ENCODE measurements at regions not wholly inside any gene's neighbourhood (a gene's known extent, or its start where the extent isn't known, plus 50 kb on each side); places are given as distances from the start of the nearest gene placed in this dataset.

DNA sequence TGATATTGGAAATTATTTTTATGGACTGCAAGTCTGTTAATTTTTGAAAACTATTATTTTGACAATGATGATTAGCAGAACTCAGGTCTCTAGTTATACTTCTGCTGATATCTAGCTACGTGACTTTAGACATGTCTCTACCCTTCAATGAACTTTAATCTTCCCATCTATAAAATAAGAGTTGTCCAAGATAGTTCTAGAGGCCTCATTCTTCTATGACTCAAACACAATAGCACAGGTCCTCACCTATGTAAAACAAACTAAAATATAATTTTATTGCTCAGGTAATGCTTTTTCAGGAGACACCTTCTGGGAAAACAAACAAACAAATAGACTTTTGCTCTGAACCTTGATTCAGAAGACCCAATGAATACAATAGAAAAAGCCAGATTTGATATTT is 544.4 kb upstream of the SETBP1 start:
- H3K36me3 ChIP-seq = no peaks in the 10 kb centered on the region
- in situ Hi-C loops (cut with MboI; ENCODE audit: low pct_ligation_motif_present in 1 of 4, low pct_unique_long_range_greater_than_20kb in 1 of 4, low sequenced_read_pairs in 3 of 4) = loop anchor here in 1 of 4 donors (25.0 kb wide), 1 partner anchor 1076 kb away; no protein-coding TSS in a partner anchor
- no peak overlapping the region for H3K4me3 ChIP-seq
- peaks cover 0 to 20% (median 2%) of the 10 kb centered on the region in 4 donors for H3K4me1 ChIP-seq
- DNase-seq = no peak
- H3K9me3 ChIP-seq = no peaks in the 10 kb centered on the region
- H3K27ac ChIP-seq = no peak overlapping the region
- WGBS, 2 donors (ENCODE audit: low coverage in 1 of 2) = 27 to 38% methylated on average over 1 of the region's 1 CpG
- no peaks in the 10 kb centered on the region for H3K27me3 ChIP-seq
- intact Hi-C loops (cut with DNase I; ENCODE audit: low total_unique reads) = no loop called here
- TF ChIP-seq POLR2AphosphoS5 (IDR thresholded peaks at IDR 0.05) (no peak), EP300 (IDR thresholded peaks at IDR 0.05; ENCODE audit: low read depth) (no peak), POLR2A (IDR thresholded peaks at IDR 0.05) (no peak)
- TF ChIP-seq, protein P1, sequence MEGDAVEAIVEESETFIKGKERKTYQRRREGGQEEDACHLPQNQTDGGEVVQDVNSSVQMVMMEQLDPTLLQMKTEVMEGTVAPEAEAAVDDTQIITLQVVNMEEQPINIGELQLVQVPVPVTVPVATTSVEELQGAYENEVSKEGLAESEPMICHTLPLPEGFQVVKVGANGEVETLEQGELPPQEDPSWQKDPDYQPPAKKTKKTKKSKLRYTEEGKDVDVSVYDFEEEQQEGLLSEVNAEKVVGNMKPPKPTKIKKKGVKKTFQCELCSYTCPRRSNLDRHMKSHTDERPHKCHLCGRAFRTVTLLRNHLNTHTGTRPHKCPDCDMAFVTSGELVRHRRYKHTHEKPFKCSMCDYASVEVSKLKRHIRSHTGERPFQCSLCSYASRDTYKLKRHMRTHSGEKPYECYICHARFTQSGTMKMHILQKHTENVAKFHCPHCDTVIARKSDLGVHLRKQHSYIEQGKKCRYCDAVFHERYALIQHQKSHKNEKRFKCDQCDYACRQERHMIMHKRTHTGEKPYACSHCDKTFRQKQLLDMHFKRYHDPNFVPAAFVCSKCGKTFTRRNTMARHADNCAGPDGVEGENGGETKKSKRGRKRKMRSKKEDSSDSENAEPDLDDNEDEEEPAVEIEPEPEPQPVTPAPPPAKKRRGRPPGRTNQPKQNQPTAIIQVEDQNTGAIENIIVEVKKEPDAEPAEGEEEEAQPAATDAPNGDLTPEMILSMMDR (IDR thresholded peaks at IDR 0.05) = no peak

DNA sequence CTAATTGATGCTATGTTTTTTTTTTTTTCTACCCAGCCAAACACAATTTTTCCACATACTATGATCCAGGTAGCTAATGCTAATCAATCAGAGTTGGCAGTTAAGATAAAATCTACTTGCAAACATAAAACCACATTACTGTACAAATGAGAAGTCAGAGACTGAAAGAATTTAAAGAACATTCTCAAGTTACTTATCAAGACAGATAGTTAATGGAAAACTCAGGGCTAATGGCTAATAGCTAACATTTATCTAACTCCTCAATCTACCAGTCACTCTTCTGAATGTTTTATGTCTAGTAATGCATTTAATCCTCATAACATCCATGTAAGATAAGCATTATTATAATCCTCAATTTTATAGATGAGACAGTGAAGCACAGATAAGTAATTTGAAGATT is 537.6 kb upstream of the SETBP1 start:
- no peak for DNase-seq
- H3K4me3 ChIP-seq = no peak overlapping the region
- no peaks in the 10 kb centered on the region for H3K9me3 ChIP-seq
- intact Hi-C loops (cut with DNase I; ENCODE audit: low total_unique reads) (no loop called here), in situ Hi-C loops (cut with MboI; ENCODE audit: low pct_ligation_motif_present in 1 of 4, low pct_unique_long_range_greater_than_20kb in 1 of 4, low sequenced_read_pairs in 3 of 4) (loop anchor here in 1 of 4 donors (25.0 kb wide), 1 partner anchor 1069 kb away; no protein-coding TSS in a partner anchor)
- TF ChIP-seq, protein P1 (IDR thresholded peaks at IDR 0.05) = no peak
- no peaks in the 10 kb centered on the region for H3K27me3 ChIP-seq
- H3K27ac ChIP-seq = no peak overlapping the region
- no peaks in the 10 kb centered on the region for H3K36me3 ChIP-seq
- no peaks in the 10 kb centered on the region for H3K4me1 ChIP-seq

DNA sequence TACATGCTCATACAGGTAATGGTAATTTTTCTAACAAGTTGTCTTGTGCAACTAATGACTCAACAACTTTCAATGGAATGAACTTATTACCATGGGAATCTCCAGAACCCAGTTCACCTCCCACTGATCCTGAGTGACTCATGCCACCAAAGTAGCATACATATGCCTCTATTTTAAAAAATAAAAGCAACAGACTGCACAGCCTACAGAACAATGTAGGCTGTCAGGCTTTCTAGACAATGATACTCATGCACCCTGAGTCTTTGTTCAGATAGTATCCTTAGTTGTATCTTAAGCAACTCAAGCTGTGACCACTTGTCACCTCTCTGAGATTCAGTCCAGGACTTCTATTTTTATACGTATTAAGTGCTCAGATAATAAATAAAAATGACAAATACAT is 531.0 kb upstream of the SETBP1 start:
- Histone ChIP-seq H3K36me3 (no peaks in the 10 kb centered on the region), H3K4me3 (no peak overlapping the region), H3K27me3 (no peaks in the 10 kb centered on the region), H3K27ac (no peak overlapping the region), H3K4me1 (no peaks in the 10 kb centered on the region), H3K9me3 (no peaks in the 10 kb centered on the region)
- intact Hi-C loops (cut with DNase I; ENCODE audit: low total_unique reads) (no loop called here), in situ Hi-C loops (cut with MboI; ENCODE audit: low pct_ligation_motif_present in 1 of 4, low pct_unique_long_range_greater_than_20kb in 1 of 4, low sequenced_read_pairs in 3 of 4) (loop anchor here in 1 of 4 donors (25.0 kb wide), 1 partner anchor 1063 kb away; no protein-coding TSS in a partner anchor)
- TF ChIP-seq POLR2A (IDR thresholded peaks at IDR 0.05) (no peak), POLR2AphosphoS5 (IDR thresholded peaks at IDR 0.05) (no peak), EP300 (IDR thresholded peaks at IDR 0.05; ENCODE audit: low read depth) (no peak)
- TF ChIP-seq, protein P1 (IDR thresholded peaks at IDR 0.05) = no peak
- no peak for DNase-seq
- WGBS, 2 donors (ENCODE audit: low coverage in 1 of 2) = 86 to 88% methylated on average over 1 of the region's 1 CpG

- WGBS, 2 donors (ENCODE audit: low coverage in 1 of 2) = 44 to 100% methylated on average over 1 to 2 of the region's 2 CpGs
- Histone ChIP-seq H3K36me3 (no peaks in the 10 kb centered on the region), H3K4me3 (no peak overlapping the region), H3K4me1 (no peaks in the 10 kb centered on the region), H3K27ac (no peak overlapping the region), H3K27me3 (no peaks in the 10 kb centered on the region), H3K9me3 (no peaks in the 10 kb centered on the region)
- TF ChIP-seq, protein P1 (IDR thresholded peaks at IDR 0.05) = no peak
- no peak for TF ChIP-seq POLR2AphosphoS5 (IDR thresholded peaks at IDR 0.05)
- TF ChIP-seq POLR2A (IDR thresholded peaks at IDR 0.05) = no peak
- no peak for TF ChIP-seq EP300 (IDR thresholded peaks at IDR 0.05; ENCODE audit: low read depth)
- in situ Hi-C loops (cut with MboI; ENCODE audit: low pct_ligation_motif_present in 1 of 4, low pct_unique_long_range_greater_than_20kb in 1 of 4, low sequenced_read_pairs in 3 of 4) (no loop called here), intact Hi-C loops (cut with DNase I; ENCODE audit: low total_unique reads) (no loop called here)
- no peak for DNase-seq
These were observed 526.7 kb upstream of the SETBP1 start for GRCh38 chr18:44153981-44154380.

Data from transverse colon (tissue), 4 donors.